Liver (tissue), 3 donors: ENCODE measurements at regions not wholly inside any gene's neighbourhood (a gene's known extent, or its start where the extent isn't known, plus 50 kb on each side); places are given as distances from the start of the nearest gene placed in this dataset.

Experiments used
- ZBTB33 ChIP-seq: IDR thresholded peaks from 2 replicates; pipeline ENCODE4 v1.6.1; 2016; ENCODE audit warnings: antibody characterized with exemption
- TF ChIP-seq, protein P1 (sequence below): fragments of 150-350 bp; IDR thresholded peaks from 2 replicates; pipeline ENCODE4 v1.5.1; 2017; ENCODE audit warnings: improper control_type of control experiment, low read depth, low read length; ENCODE audit not compliant: missing input control
- TF ChIP-seq, protein P2 (sequence below): IDR thresholded peaks from 2 replicates; pipeline ENCODE4 v1.6.1; 2016; ENCODE audit warnings: antibody characterized with exemption
- donor health status: healthy.
- donor health status: healthy.

DNA sequence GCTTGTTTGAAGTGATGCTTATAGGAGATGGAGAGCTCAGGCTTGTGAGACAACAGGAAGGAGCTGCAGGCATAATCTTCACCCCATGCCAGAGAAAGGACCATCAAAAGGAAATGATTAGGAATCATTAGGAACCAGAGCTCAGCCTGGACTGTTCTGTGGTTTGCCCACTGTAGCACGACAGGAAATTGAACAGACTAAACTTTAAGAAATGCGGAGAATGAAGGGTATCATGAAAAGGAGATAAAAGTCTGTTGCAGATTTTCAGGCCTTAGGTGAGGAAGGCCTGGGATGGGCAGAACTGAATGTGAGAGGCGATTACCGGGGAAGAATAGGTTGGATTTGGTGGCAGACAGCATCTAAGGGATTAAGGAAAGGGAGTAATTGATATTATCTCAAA, 292.0 kb upstream of the PLXNA2 start:
- TF ChIP-seq, protein P1, sequence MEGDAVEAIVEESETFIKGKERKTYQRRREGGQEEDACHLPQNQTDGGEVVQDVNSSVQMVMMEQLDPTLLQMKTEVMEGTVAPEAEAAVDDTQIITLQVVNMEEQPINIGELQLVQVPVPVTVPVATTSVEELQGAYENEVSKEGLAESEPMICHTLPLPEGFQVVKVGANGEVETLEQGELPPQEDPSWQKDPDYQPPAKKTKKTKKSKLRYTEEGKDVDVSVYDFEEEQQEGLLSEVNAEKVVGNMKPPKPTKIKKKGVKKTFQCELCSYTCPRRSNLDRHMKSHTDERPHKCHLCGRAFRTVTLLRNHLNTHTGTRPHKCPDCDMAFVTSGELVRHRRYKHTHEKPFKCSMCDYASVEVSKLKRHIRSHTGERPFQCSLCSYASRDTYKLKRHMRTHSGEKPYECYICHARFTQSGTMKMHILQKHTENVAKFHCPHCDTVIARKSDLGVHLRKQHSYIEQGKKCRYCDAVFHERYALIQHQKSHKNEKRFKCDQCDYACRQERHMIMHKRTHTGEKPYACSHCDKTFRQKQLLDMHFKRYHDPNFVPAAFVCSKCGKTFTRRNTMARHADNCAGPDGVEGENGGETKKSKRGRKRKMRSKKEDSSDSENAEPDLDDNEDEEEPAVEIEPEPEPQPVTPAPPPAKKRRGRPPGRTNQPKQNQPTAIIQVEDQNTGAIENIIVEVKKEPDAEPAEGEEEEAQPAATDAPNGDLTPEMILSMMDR = no peak
- no peak for TF ChIP-seq ZBTB33
- TF ChIP-seq, protein P2, sequence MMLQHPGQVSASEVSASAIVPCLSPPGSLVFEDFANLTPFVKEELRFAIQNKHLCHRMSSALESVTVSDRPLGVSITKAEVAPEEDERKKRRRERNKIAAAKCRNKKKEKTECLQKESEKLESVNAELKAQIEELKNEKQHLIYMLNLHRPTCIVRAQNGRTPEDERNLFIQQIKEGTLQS = no peak
